ENCODE measurements at regions not wholly inside any gene's neighbourhood (a gene's known extent, or its start where the extent isn't known, plus 50 kb on each side); places are given as distances from the start of the nearest gene placed in this dataset.
A peak's percentile ranks its signal among the peaks of the same experiment; 100 is the strongest.

DNA sequence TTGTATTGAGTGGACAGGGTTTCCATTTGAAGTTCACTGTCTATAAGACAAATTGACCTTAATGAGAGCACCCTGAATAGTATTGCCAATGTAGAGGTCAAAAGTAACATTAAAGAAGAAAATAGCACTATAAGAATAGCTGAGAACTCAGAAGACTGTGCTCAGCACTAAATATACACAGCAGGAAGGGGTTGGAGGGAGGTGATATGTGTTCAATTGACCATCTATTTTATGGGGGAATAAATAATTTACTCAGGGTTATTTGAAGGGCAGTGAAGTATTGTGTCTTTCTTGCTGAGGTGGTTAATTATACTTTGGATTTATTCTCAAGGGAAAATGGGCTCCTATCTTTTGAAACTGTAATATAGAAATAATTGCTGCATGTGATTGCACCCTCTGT, 1380.5 kb upstream of the SPRY2 start:
- no peak overlapping the region for H3K27ac ChIP-seq (ENCODE audit: low read depth, low read length)

DNA sequence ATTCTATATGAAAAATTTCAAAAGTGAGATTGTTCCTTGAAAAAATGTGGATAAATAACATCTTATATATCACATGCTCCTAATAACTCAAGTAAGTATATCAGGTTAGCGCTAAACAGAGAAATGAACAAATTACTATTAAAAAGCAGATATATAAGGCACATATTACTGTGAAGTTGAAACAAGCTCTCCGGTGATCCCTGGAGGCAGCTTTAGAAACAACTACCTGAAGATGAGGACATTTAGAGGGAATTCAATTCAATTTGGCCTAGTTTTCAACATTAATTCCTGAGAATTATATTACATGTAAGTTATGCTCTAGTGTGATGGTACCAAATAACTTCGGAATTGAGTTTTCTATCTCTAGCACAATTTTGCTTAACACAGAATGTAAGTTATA, 1373.6 kb upstream of the SPRY2 start:
- Histone ChIP-seq H3K27me3 (ENCODE audit: control insufficient read depth, insufficient read depth, low read length) (no peaks in the 10 kb centered on the region), H3K4me3 (ENCODE audit: low read depth, low read length) (no peak overlapping the region), H3K27ac (ENCODE audit: low read depth, low read length) (no peak overlapping the region), H3K9me3 (ENCODE audit: control insufficient read depth, insufficient read depth, low read length) (no peaks in the 10 kb centered on the region), H3K36me3 (ENCODE audit: control insufficient read depth, insufficient read depth, low read length) (no peaks in the 10 kb centered on the region), H3K4me1 (ENCODE audit: control insufficient read depth, insufficient read depth, low read length) (no peaks in the 10 kb centered on the region)
- DNase-seq (ENCODE audit: low read depth in 4 of 6, low spot score in 6 of 6), result peak in 1 of 6 donors; percentile 5
- no CpG with 5 or more reads among the region's 3 CpGs for WGBS (ENCODE audit: insufficient coverage)

More for the DNA sequence above, 1380.5 kb upstream of the SPRY2 start:
- DNase-seq (ENCODE audit: low read depth in 4 of 6, low spot score in 6 of 6), result peak in 1 of 6 donors; percentile 17
- no peaks in the 10 kb centered on the region for H3K4me1 ChIP-seq (ENCODE audit: control insufficient read depth, insufficient read depth, low read length)
- H3K36me3 ChIP-seq (ENCODE audit: control insufficient read depth, insufficient read depth, low read length), result no peaks in the 10 kb centered on the region
- no peaks in the 10 kb centered on the region for H3K27me3 ChIP-seq (ENCODE audit: control insufficient read depth, insufficient read depth, low read length)
- H3K9me3 ChIP-seq (ENCODE audit: control insufficient read depth, insufficient read depth, low read length), result no peaks in the 10 kb centered on the region
- H3K4me3 ChIP-seq (ENCODE audit: low read depth, low read length), result no peak overlapping the region

DNA sequence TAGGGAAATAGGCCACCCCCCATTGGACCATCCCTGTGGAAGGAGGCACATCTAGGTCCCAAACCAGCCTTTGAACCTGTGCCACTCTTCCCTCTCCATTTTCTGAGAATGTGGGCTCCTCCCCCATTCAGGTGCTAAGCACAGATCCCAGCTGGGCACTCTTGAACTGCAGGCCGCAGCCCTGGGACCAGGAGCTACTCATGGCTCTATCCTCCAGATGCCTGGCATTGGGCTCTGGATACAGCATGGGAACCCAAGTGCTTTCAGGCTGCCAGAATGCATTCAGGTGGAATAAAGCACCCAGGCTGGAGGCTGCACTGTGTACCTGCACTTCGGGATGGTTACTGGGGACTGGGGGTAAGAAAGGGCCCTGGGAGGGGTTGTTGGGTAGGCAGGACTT, 1372.3 kb upstream of the SPRY2 start:
- H3K36me3 ChIP-seq (ENCODE audit: control insufficient read depth, insufficient read depth, low read length), result no peaks in the 10 kb centered on the region
- no peak for DNase-seq (ENCODE audit: low read depth in 4 of 6, low spot score in 6 of 6)
- H3K4me1 ChIP-seq (ENCODE audit: control insufficient read depth, insufficient read depth, low read length), result no peaks in the 10 kb centered on the region
- H3K9me3 ChIP-seq (ENCODE audit: control insufficient read depth, insufficient read depth, low read length), result no peaks in the 10 kb centered on the region
- no peaks in the 10 kb centered on the region for H3K27me3 ChIP-seq (ENCODE audit: control insufficient read depth, insufficient read depth, low read length)
- H3K4me3 ChIP-seq (ENCODE audit: low read depth, low read length), result no peak overlapping the region
- no peak overlapping the region for H3K27ac ChIP-seq (ENCODE audit: low read depth, low read length)
- WGBS (ENCODE audit: insufficient coverage), result 89% methylated on average over 2 of the region's 2 CpGs

DNA sequence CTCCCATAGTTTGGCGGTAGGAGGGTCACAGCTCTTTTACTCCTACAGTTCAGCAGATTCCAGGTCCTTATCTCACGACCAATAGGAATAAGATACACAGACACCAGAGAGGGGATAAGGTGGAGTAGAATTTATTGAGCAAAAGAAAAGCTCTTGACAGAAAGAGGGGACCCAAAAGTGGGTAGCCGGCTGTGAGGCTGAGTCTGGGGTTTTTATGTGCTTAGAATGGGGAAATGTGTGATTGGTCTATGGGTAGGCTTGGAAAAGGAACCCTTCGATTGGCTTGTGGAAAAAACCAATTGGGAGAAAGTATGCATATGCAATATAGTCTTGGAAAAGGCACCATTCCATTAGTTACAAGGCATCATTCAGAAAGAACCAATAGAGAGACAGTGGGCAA, 1356.9 kb upstream of the SPRY2 start:
- no peaks in the 10 kb centered on the region for H3K36me3 ChIP-seq (ENCODE audit: control insufficient read depth, insufficient read depth, low read length)
- H3K9me3 ChIP-seq (ENCODE audit: control insufficient read depth, insufficient read depth, low read length), result no peaks in the 10 kb centered on the region
- no peak for DNase-seq (ENCODE audit: low read depth in 4 of 6, low spot score in 6 of 6)
- 70% methylated on average over 2 of the region's 4 CpGs for WGBS (ENCODE audit: insufficient coverage)
- H3K4me1 ChIP-seq (ENCODE audit: control insufficient read depth, insufficient read depth, low read length), result no peaks in the 10 kb centered on the region
- no peak overlapping the region for H3K4me3 ChIP-seq (ENCODE audit: low read depth, low read length)
- H3K27me3 ChIP-seq (ENCODE audit: control insufficient read depth, insufficient read depth, low read length), result no peaks in the 10 kb centered on the region
- no peak overlapping the region for H3K27ac ChIP-seq (ENCODE audit: low read depth, low read length)

DNA sequence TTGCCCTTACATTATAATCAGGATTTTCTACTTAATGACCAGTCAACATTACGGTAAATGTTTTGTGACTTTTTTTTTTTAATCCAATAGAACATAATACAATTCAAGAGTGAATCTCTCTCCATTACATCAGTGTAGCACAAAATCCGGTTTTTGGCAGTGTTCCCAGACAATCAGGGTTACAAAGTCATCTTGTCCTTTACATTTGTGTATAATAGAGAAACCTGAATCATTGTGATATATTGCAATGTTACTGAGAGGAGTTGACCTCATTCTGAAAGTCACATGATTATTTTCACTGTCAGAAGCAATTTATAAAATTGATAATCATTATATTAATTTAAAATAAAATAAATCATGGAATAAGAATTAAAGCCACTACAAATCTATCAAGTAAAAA, 1346.0 kb upstream of the SPRY2 start:
- Histone ChIP-seq H3K27ac (ENCODE audit: low read depth, low read length) (no peak overlapping the region), H3K27me3 (ENCODE audit: control insufficient read depth, insufficient read depth, low read length) (no peaks in the 10 kb centered on the region), H3K36me3 (ENCODE audit: control insufficient read depth, insufficient read depth, low read length) (no peaks in the 10 kb centered on the region), H3K4me3 (ENCODE audit: low read depth, low read length) (no peak overlapping the region), H3K9me3 (ENCODE audit: control insufficient read depth, insufficient read depth, low read length) (no peaks in the 10 kb centered on the region), H3K4me1 (ENCODE audit: control insufficient read depth, insufficient read depth, low read length) (no peaks in the 10 kb centered on the region)
- WGBS (ENCODE audit: insufficient coverage), result no CpG with 5 or more reads among the region's 2 CpGs
- DNase-seq (ENCODE audit: low read depth in 4 of 6, low spot score in 6 of 6), result peak in 4 of 6 donors; percentile 17 to 79 (median 35)

DNA sequence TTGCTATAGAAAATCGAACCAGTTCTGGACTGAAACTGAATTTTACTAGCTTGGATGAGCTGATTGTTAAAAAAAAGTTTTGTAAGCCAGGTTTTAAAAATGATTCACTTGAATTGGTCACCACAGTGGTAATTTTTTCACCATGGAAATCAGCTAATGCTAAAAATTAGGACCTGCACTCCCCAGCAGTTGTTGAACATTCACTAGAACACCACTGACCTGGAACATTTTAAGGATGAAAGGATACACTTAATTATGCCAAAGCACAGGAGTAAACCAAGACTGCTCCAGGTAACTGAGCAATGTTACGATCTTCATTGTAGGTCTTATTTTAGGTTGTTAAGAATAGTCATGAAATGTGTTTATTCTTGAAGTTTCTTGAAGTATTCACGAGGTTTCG, 1342.6 kb upstream of the SPRY2 start:
- Histone ChIP-seq H3K36me3 (ENCODE audit: control insufficient read depth, insufficient read depth, low read length) (no peaks in the 10 kb centered on the region), H3K9me3 (ENCODE audit: control insufficient read depth, insufficient read depth, low read length) (no peaks in the 10 kb centered on the region), H3K27me3 (ENCODE audit: control insufficient read depth, insufficient read depth, low read length) (no peaks in the 10 kb centered on the region), H3K4me3 (ENCODE audit: low read depth, low read length) (no peak overlapping the region), H3K4me1 (ENCODE audit: control insufficient read depth, insufficient read depth, low read length) (no peaks in the 10 kb centered on the region), H3K27ac (ENCODE audit: low read depth, low read length) (no peak overlapping the region)
- 71% methylated on average over 2 of the region's 4 CpGs for WGBS (ENCODE audit: insufficient coverage)
- no peak for DNase-seq (ENCODE audit: low read depth in 4 of 6, low spot score in 6 of 6)

DNA sequence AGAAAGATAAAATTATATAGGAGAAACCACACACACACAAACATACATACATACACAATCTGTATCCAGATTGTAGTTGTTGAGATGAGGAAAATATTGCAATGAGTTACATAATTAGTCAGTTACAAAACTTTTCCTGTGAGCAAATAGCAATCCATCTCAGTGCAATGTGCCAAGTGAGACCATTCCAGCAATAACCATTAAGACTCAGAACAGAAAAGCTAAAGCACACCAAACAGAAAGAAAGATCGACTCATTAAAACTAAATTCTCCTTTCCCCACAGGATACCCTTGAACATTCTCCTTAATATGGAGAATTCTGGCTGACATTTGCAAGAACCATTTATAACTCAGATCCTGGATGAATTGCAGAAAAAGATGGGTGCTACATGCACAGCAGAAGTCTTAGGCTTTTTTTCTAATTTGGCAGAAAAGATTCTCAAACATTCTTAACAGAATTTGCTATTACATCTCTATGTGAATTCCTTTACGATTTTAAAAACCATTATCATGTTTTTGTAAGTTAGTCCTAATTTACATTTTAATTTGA, 1341.2 kb upstream of the SPRY2 start:
- Histone ChIP-seq H3K4me3 (ENCODE audit: low read depth, low read length) (no peak overlapping the region), H3K9me3 (ENCODE audit: control insufficient read depth, insufficient read depth, low read length) (no peaks in the 10 kb centered on the region), H3K4me1 (ENCODE audit: control insufficient read depth, insufficient read depth, low read length) (no peaks in the 10 kb centered on the region), H3K27me3 (ENCODE audit: control insufficient read depth, insufficient read depth, low read length) (no peaks in the 10 kb centered on the region), H3K36me3 (ENCODE audit: control insufficient read depth, insufficient read depth, low read length) (no peaks in the 10 kb centered on the region), H3K27ac (ENCODE audit: low read depth, low read length) (no peak overlapping the region)
- DNase-seq (ENCODE audit: low read depth in 4 of 6, low spot score in 6 of 6), result peak in 4 of 6 donors; percentile 4 to 88 (median 42)
- no CpG with 5 or more reads among the region's 2 CpGs for WGBS (ENCODE audit: insufficient coverage)

DNA sequence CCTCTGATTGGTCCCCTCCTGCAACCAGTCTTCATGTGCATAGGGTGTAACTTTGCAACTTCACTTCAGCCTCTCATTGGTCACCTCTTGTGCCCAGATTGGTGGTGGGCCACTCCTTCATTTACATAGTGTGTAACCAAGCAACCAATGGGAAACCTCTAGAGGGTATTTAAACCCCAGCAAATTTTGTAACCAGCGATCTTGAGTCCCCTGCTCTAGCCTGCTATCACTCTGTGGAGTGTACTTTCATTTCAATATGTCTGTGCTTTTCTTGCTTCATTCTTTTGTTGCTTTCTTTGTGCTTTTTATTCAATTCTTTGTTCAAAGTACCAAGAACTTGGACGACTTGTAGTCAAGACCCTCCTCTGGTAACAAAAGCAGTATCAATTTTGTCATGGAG, 1336.9 kb upstream of the SPRY2 start:
- Histone ChIP-seq H3K27me3 (ENCODE audit: control insufficient read depth, insufficient read depth, low read length) (no peaks in the 10 kb centered on the region), H3K36me3 (ENCODE audit: control insufficient read depth, insufficient read depth, low read length) (no peaks in the 10 kb centered on the region), H3K9me3 (ENCODE audit: control insufficient read depth, insufficient read depth, low read length) (no peaks in the 10 kb centered on the region), H3K4me1 (ENCODE audit: control insufficient read depth, insufficient read depth, low read length) (no peaks in the 10 kb centered on the region), H3K4me3 (ENCODE audit: low read depth, low read length) (no peak overlapping the region), H3K27ac (ENCODE audit: low read depth, low read length) (no peak overlapping the region)
- no CpG with 5 or more reads among the region's 2 CpGs for WGBS (ENCODE audit: insufficient coverage)
- no peak for DNase-seq (ENCODE audit: low read depth in 4 of 6, low spot score in 6 of 6)

DNA sequence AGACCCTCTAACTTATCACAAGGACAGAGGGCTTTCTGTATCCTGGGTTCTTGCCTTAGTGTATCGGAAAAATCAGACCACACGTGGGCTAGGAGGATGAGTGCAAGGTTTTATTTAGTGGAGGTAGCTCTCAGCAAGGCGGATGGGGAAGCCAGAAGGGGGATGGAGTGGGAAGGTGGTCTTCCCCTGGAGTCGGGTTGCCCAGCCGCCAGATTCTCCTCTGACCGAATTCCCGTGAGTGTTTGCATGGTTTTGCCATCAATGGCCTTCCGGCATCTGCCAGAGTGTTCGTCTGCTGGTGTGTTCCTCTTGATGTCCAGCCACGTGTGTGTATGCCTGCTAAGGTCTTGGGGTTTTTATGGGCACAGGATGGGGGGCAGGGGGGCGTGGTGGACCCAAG, 1335.1 kb upstream of the SPRY2 start:
- no peaks in the 10 kb centered on the region for H3K36me3 ChIP-seq (ENCODE audit: control insufficient read depth, insufficient read depth, low read length)
- H3K4me1 ChIP-seq (ENCODE audit: control insufficient read depth, insufficient read depth, low read length), result no peaks in the 10 kb centered on the region
- WGBS (ENCODE audit: insufficient coverage), result 97% methylated on average over 8 of the region's 11 CpGs
- DNase-seq (ENCODE audit: low read depth in 4 of 6, low spot score in 6 of 6), result no peak
- no peaks in the 10 kb centered on the region for H3K27me3 ChIP-seq (ENCODE audit: control insufficient read depth, insufficient read depth, low read length)
- H3K9me3 ChIP-seq (ENCODE audit: control insufficient read depth, insufficient read depth, low read length), result no peaks in the 10 kb centered on the region
- H3K4me3 ChIP-seq (ENCODE audit: low read depth, low read length), result no peak overlapping the region
- H3K27ac ChIP-seq (ENCODE audit: low read depth, low read length), result no peak overlapping the region

DNA sequence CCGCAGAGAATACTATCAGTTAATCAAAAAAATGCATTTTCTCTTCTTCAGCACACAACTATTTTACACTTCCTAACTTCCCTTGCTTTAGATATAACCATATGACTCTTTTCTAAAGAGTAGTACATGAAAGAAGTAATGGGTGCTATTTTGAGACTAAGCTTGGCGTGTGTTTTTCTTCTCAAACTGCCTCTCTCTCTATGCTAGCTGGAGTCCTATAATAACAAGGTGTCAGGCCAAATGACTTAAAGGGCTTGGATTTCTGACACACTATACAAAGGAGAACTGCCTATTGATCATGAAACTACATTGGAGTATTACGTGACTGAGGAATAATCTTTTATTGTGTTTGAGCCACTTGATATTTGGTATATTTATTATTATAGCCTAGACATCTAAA, 1330.1 kb upstream of the SPRY2 start:
- WGBS (ENCODE audit: insufficient coverage), result no CpG with 5 or more reads among the region's 3 CpGs
- H3K4me3 ChIP-seq (ENCODE audit: low read depth, low read length), result no peak overlapping the region
- H3K4me1 ChIP-seq (ENCODE audit: control insufficient read depth, insufficient read depth, low read length), result no peaks in the 10 kb centered on the region
- no peaks in the 10 kb centered on the region for H3K36me3 ChIP-seq (ENCODE audit: control insufficient read depth, insufficient read depth, low read length)
- DNase-seq (ENCODE audit: low read depth in 4 of 6, low spot score in 6 of 6), result peak in 1 of 6 donors; percentile 18
- no peaks in the 10 kb centered on the region for H3K9me3 ChIP-seq (ENCODE audit: control insufficient read depth, insufficient read depth, low read length)
- H3K27ac ChIP-seq (ENCODE audit: low read depth, low read length), result no peak overlapping the region
- no peaks in the 10 kb centered on the region for H3K27me3 ChIP-seq (ENCODE audit: control insufficient read depth, insufficient read depth, low read length)
